CD4-positive, alpha-beta T cell (primary cell): ENCODE measurements at regions not wholly inside any gene's neighbourhood (a gene's known extent, or its start where the extent isn't known, plus 50 kb on each side); places are given as distances from the start of the nearest gene placed in this dataset.

Experiments used
- ATAC-seq: fragments of 200-7000 bp; cut with Tn5 transposase; one replicate; pipeline ENCODE4 v1.10.0; 2022; ENCODE audit warnings: mild to moderate bottlenecking; ENCODE audit not compliant: poor library complexity
- CTCF ChIA-PET: fragments of 350-600 bp; sonication (Branson Sonifier 250); formaldehyde crosslinking; loops from one replicate; lab custom pipeline; 2021; ENCODE audit warnings: antibody characterized with exemption, inconsistent platforms; lab: Charles Lee
- POLR2A ChIA-PET: fragments of 350-600 bp; sonication (Branson Sonifier 250); formaldehyde crosslinking; loops from one replicate; lab custom pipeline; 2021; ENCODE audit warnings: antibody characterized with exemption, inconsistent platforms; lab: Charles Lee
- DNase-seq, 14 experiments: peaks; one replicate each; pipeline ENCODE4 v3.0.0-alpha.2; 2013 to 2020; ENCODE audit warnings: mixed read lengths in 2 of 14
- H3K27ac ChIP-seq, 2 donors: one replicate each; pipeline versions ENCODE4 v1.5.1 to v1.7.0; 2013; ENCODE audit warnings: low read length in 2 of 2, low read depth in 1 of 2, mild to moderate bottlenecking in 1 of 2
- H3K27me3 ChIP-seq, 2 experiments: 1 replicate in 1 of 2; 2 replicates in 1 of 2; pipeline versions ENCODE4 v1.6.1 to v1.7.0; 2013; ENCODE audit warnings: low read length in 2 of 2, control low read depth in 1 of 2, mild to moderate bottlenecking in 1 of 2, moderate library complexity in 1 of 2; ENCODE audit not compliant: insufficient read depth in 2 of 2, control insufficient read depth in 1 of 2
- H3K36me3 ChIP-seq: one replicate; pipeline ENCODE4 v1.6.1; 2013; ENCODE audit warnings: low read length, control low read depth; ENCODE audit not compliant: insufficient read depth
- H3K4me1 ChIP-seq: one replicate; pipeline ENCODE4 v1.6.1; 2013; ENCODE audit warnings: low read length, control low read depth; ENCODE audit not compliant: insufficient read depth
- H3K4me3 ChIP-seq: one replicate; pipeline ENCODE4 v1.5.1; 2013; ENCODE audit warnings: mild to moderate bottlenecking, low read length, moderate library complexity
- H3K9me3 ChIP-seq, 2 experiments: 1 replicate in 1 of 2; 2 replicates in 1 of 2; pipeline versions ENCODE4 v1.6.1 to v1.7.0; 2013; ENCODE audit warnings: low read length in 2 of 2, mild to moderate bottlenecking in 2 of 2, control low read depth in 1 of 2, moderate library complexity in 1 of 2; ENCODE audit not compliant: control insufficient read depth in 1 of 2, insufficient read depth in 1 of 2
- H3K27ac Mint-ChIP-seq: one replicate; pipeline ENCODE4 v1.8.0; 2020; ENCODE audit warnings: mixed read lengths
- H3K27me3 Mint-ChIP-seq: one replicate; pipeline ENCODE4 v1.8.0; 2021; ENCODE audit warnings: mixed read lengths
- H3K36me3 Mint-ChIP-seq: one replicate; pipeline ENCODE4 v1.8.0; 2021; ENCODE audit warnings: low read depth, mixed read lengths
- H3K4me1 Mint-ChIP-seq: one replicate; pipeline ENCODE4 v1.8.0; 2021; ENCODE audit warnings: low read depth, mixed read lengths
- H3K4me3 Mint-ChIP-seq: one replicate; pipeline ENCODE4 v1.8.0; 2020; ENCODE audit warnings: mild to moderate bottlenecking, mixed read lengths
- H3K9me3 Mint-ChIP-seq: one replicate; pipeline ENCODE4 v1.8.0; 2020; ENCODE audit warnings: mixed read lengths
- intact Hi-C, 2 experiments: fragments of 100-400 bp; cut with DNase I in 1 of 2; cut with micrococcal nuclease in 1 of 2; formaldehyde crosslinking; loops; one replicate each; pipeline versions ENCODE4 v1.15.1 to v1.9.0; 2023 to 2025; cut with DNase I, micrococcal nuclease
- TF ChIP-seq, protein P1 (sequence below): fragments of 200-600 bp; IDR thresholded peaks from one replicate; pipeline ENCODE4 v1.8.0; 2022; ENCODE audit warnings: antibody characterized with exemption, mild to moderate bottlenecking

DNA sequence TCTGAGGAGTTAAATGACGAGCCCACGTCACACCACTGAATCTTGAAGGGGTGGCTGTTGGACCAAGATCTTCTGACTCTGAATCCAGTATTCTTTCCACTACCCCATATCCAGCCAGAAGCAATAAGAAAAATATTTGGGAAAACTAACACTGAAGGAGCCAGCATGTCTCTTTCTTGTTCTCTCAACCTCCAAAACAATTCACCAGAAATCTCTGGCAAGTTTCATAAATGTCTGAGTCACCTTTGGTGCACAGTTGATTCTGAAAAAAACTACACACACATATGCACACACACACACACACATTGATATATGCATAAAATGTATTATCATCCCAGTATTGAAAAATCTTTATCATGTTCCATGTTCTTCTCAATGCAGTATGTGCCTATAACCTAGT lies 104.3 kb upstream of the BLID start:
- H3K36me3 Mint-ChIP-seq: no peaks in the 10 kb centered on the region
- H3K27ac Mint-ChIP-seq: no peak overlapping the region
- intact Hi-C loops: no loop called here
- no peaks in the 10 kb centered on the region for H3K4me1 ChIP-seq
- POLR2A ChIA-PET: no interaction called here
- no peaks in the 10 kb centered on the region for H3K36me3 ChIP-seq
- H3K4me3 ChIP-seq: no peak overlapping the region
- H3K27ac ChIP-seq: no peak overlapping the region
- TF ChIP-seq, protein P1, sequence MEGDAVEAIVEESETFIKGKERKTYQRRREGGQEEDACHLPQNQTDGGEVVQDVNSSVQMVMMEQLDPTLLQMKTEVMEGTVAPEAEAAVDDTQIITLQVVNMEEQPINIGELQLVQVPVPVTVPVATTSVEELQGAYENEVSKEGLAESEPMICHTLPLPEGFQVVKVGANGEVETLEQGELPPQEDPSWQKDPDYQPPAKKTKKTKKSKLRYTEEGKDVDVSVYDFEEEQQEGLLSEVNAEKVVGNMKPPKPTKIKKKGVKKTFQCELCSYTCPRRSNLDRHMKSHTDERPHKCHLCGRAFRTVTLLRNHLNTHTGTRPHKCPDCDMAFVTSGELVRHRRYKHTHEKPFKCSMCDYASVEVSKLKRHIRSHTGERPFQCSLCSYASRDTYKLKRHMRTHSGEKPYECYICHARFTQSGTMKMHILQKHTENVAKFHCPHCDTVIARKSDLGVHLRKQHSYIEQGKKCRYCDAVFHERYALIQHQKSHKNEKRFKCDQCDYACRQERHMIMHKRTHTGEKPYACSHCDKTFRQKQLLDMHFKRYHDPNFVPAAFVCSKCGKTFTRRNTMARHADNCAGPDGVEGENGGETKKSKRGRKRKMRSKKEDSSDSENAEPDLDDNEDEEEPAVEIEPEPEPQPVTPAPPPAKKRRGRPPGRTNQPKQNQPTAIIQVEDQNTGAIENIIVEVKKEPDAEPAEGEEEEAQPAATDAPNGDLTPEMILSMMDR: no peak
- ATAC-seq (no peak), DNase-seq (no peak)
- CTCF ChIA-PET: no interaction called here
- no peak overlapping the region for H3K4me3 Mint-ChIP-seq
- H3K27me3 ChIP-seq: no peaks in the 10 kb centered on the region
- H3K9me3 Mint-ChIP-seq: no peaks in the 10 kb centered on the region
- H3K9me3 ChIP-seq: peaks cover 0 to 4% of the 10 kb centered on the region in 2 experiments
- H3K27me3 Mint-ChIP-seq: peaks cover 31% of the 10 kb centered on the region
- H3K4me1 Mint-ChIP-seq: no peaks in the 10 kb centered on the region

DNA sequence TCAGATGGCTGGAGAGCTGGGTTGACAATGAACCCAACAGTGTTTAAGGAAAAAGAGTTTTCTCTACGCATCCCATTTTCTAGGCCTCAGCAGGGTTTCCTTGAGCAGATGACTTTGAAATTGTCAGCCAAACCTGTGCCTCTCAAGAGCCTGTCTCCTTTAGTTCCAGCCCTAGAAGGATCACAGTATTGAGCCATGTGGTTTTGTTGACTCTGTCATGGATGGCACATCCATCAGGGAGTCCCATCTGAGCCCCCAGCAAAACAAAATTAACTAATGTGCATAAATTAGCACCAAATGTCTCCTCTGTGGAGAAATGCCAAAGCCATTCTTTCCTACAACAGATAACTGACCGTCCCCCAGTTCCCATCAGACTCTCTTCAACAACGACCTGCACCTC lies 103.8 kb upstream of the BLID start:
- Mint-ChIP-seq H3K27ac (no peak overlapping the region), H3K9me3 (no peaks in the 10 kb centered on the region), H3K4me1 (no peaks in the 10 kb centered on the region), H3K36me3 (no peaks in the 10 kb centered on the region), H3K27me3 (peaks cover 31% of the 10 kb centered on the region), H3K4me3 (no peak overlapping the region)
- Histone ChIP-seq H3K27me3 (no peaks in the 10 kb centered on the region), H3K4me1 (no peaks in the 10 kb centered on the region), H3K9me3 (peaks cover 0 to 4% of the 10 kb centered on the region in 2 experiments), H3K36me3 (no peaks in the 10 kb centered on the region), H3K27ac (no peak overlapping the region), H3K4me3 (no peak overlapping the region)
- ATAC-seq: no peak
- ChIA-PET POLR2A (no interaction called here), CTCF (no interaction called here)
- TF ChIP-seq, protein P1: no peak
- intact Hi-C loops: loop anchor here in 1 of 2 experiments (5.0 kb wide), 1 partner anchor 288 kb away; no protein-coding TSS in a partner anchor
- DNase-seq: no peak

DNA sequence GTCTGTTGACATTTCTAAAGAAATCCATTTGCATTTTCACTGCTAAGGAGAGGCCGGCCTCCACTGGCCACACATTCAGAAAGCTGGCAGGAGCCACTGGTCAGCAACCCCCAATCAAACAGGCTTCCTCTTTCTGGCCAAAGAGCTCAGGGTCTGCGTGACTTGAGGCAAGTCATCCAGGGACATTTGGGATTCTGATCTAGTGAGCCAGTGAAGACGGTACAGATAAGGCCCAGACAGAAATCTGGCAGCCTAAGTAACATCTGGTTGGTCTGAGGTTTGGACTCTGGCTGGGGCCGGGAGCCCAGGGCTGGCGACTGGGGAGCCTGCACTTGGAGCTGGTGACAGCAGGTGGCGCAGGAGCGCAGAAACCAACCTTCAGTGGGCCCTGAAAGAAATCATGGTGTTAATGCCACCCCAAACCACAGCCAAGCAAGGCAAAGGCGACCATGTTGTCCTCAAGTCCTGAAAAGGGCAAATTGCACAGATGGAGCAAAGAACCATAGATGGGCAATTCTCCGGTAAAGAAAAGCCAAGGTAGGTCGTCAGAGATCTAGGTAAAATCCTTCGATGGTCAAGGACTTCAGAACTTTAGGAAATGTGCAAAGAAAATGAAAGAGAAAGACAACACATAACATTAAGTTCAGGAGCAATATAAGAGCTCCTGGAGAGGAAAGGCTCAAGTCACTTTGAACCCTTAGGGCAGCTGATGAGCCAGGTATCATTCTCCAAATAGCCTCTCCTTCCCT lies 99.4 kb upstream of the BLID start:
- Histone ChIP-seq H3K27me3 (no peaks in the 10 kb centered on the region), H3K9me3 (peaks cover 0 to 6% of the 10 kb centered on the region in 2 experiments), H3K36me3 (no peaks in the 10 kb centered on the region), H3K4me1 (no peaks in the 10 kb centered on the region), H3K27ac (no peak overlapping the region), H3K4me3 (no peak overlapping the region)
- Mint-ChIP-seq H3K9me3 (no peaks in the 10 kb centered on the region), H3K27ac (no peak overlapping the region), H3K27me3 (peaks cover 24% of the 10 kb centered on the region), H3K4me3 (no peak overlapping the region), H3K36me3 (no peaks in the 10 kb centered on the region), H3K4me1 (no peaks in the 10 kb centered on the region)
- no peak for ATAC-seq
- peak in 3 of 14 experiments; percentile 5 to 35 (median 23) for DNase-seq
- TF ChIP-seq, protein P1: peak; percentile 21
- intact Hi-C loops: loop anchor here in 1 of 2 experiments (5.0 kb wide), 1 partner anchor 292 kb away; no protein-coding TSS in a partner anchor
- ChIA-PET POLR2A (no interaction called here), CTCF (no interaction called here)
